H1 (cell line): ENCODE measurements at regions not wholly inside any gene's neighbourhood (a gene's known extent, or its start where the extent isn't known, plus 50 kb on each side); places are given as distances from the start of the nearest gene placed in this dataset.

ENCODE experiments used
- BRCA1 ChIP-seq: IDR thresholded peaks from 2 replicates; pipeline ENCODE4 v1.6.1; 2012; ENCODE audit warnings: low read depth, low read length, improper control_type of control experiment
- CBX5 ChIP-seq: fragments of 300-800, 300-1000 bp; sonication (generic); IDR thresholded peaks from 2 replicates; pipeline ENCODE4 v1.7.1; 2016; ENCODE audit warnings: antibody characterized with exemption, low read length, low read depth
- CHD7 ChIP-seq: fragments of 300-600 bp; sonication (generic); IDR thresholded peaks from 2 replicates; pipeline ENCODE4 v1.7.1; 2012; ENCODE audit warnings: low read length, moderate library complexity, mild to moderate bottlenecking, inconsistent platforms; ENCODE audit not compliant: insufficient replicate concordance
- CTCF ChIP-seq, 3 experiments: IDR thresholded peaks; 1 replicate in 2 of 3; 2 replicates in 1 of 3; pipeline versions ENCODE4 v1.5.1 to v1.6.1; 2011; ENCODE audit warnings: low read length in 3 of 3, mild to moderate bottlenecking in 3 of 3, inconsistent platforms in 2 of 3, low read depth in 1 of 3, moderate library complexity in 1 of 3; ENCODE audit not compliant: insufficient read depth in 1 of 3; ENCODE audit errors: control extremely low read depth in 1 of 3
- FOSL1 ChIP-seq: IDR thresholded peaks from 2 replicates; pipeline ENCODE4 v1.6.1; 2011; ENCODE audit warnings: mild to moderate bottlenecking, low read depth, low read length, moderate library complexity; ENCODE audit not compliant: insufficient read depth
- GABPA ChIP-seq: IDR thresholded peaks from 2 replicates; pipeline ENCODE4 v1.6.1; 2011; ENCODE audit warnings: mild to moderate bottlenecking, low read length, moderate library complexity, borderline replicate concordance; ENCODE audit not compliant: insufficient read depth
- POLR2A ChIP-seq, 2 experiments: IDR thresholded peaks; 1 replicate in 1 of 2; 2 replicates in 1 of 2; pipeline ENCODE4 v1.6.1; 2011; ENCODE audit warnings: low read depth in 2 of 2, low read length in 2 of 2, mild to moderate bottlenecking in 2 of 2; ENCODE audit errors: control extremely low read depth in 1 of 2
- POLR2AphosphoS5 ChIP-seq: IDR thresholded peaks from 2 replicates; pipeline ENCODE4 v1.6.1; 2011; ENCODE audit warnings: low read depth, low read length
- RAD21 ChIP-seq, 2 experiments: IDR thresholded peaks in 1 of 2; conservative IDR thresholded peaks in 1 of 2; 2 replicates each; pipeline ENCODE4 v1.6.1; 2011; ENCODE audit warnings: low read depth in 2 of 2, low read length in 2 of 2, improper control_type of control experiment in 1 of 2, inconsistent platforms in 1 of 2, mild to moderate bottlenecking in 1 of 2, moderate library complexity in 1 of 2
- RXRA ChIP-seq: IDR thresholded peaks from 2 replicates; pipeline ENCODE4 v1.6.1; 2011; ENCODE audit warnings: low read depth, mild to moderate bottlenecking, low read length, moderate library complexity; ENCODE audit not compliant: insufficient read depth

- TF ChIP-seq CHD7, result no peak
- no peak for TF ChIP-seq POLR2AphosphoS5
- TF ChIP-seq POLR2A (IDR thresholded peaks at IDR 0.05; ENCODE audit: control extremely low read depth in 1 of 2, low read depth in 2 of 2, low read length in 2 of 2), result no peak
- TF ChIP-seq FOSL1, result no peak
- TF ChIP-seq BRCA1, result no peak
- no peak for TF ChIP-seq GABPA
- TF ChIP-seq RAD21 (IDR thresholded peaks at IDR 0.05 in 1 of 2, conservative IDR thresholded peaks at IDR 0.05 in 1 of 2; ENCODE audit: low read depth in 2 of 2, low read length in 2 of 2), result no peak
- no peak for TF ChIP-seq CTCF (IDR thresholded peaks at IDR 0.05; ENCODE audit: control extremely low read depth in 1 of 3, insufficient read depth in 1 of 3, low read depth in 1 of 3, low read length in 3 of 3)
- no peak for TF ChIP-seq RXRA
- TF ChIP-seq CBX5, result no peak
These were observed 446.5 kb downstream of the EFNA5 start (continued) for GRCh38 chr5:107224272-107224671.
